SK-N-SH treated with all-trans-retinoic acid at 6 μM for 48 hours (cell line): ENCODE measurements at regions not wholly inside any gene's neighbourhood (a gene's known extent, or its start where the extent isn't known, plus 50 kb on each side); places are given as distances from the start of the nearest gene placed in this dataset.

Source experiments
- ATAC-seq: fragments of 200-7000 bp; cut with Tn5 transposase; 3 replicates; pipeline ENCODE4 v1.9.1; 2020; ENCODE audit warnings: mild to moderate bottlenecking, moderate library complexity
- ARNTL ChIP-seq: fragments of 450-650 bp; formaldehyde crosslinking; IDR thresholded peaks from 2 replicates; pipeline ENCODE4 v1.5.0; 2020; ENCODE audit warnings: low read depth, mild to moderate bottlenecking, moderate library complexity, borderline replicate concordance
- BACH2 ChIP-seq: fragments of 250-450 bp; sonication (Bioruptor Pico); IDR thresholded peaks from 2 replicates; pipeline ENCODE4 v1.9.0; 2021; ENCODE audit warnings: mild to moderate bottlenecking, borderline replicate concordance
- CSDC2 ChIP-seq: fragments of 250-450 bp; sonication (Bioruptor Pico); IDR thresholded peaks from 2 replicates; pipeline ENCODE4 v1.5.0; 2020; ENCODE audit warnings: mild to moderate bottlenecking, moderate library complexity
- ESRRG ChIP-seq: fragments of 250-450 bp; sonication (Bioruptor Pico); IDR thresholded peaks from 2 replicates; pipeline ENCODE4 v1.6.1; 2021; ENCODE audit warnings: mild to moderate bottlenecking
- GLIS3 ChIP-seq: fragments of 250-450 bp; sonication (Bioruptor Pico); IDR thresholded peaks from 2 replicates; pipeline ENCODE4 v1.5.0; 2020; ENCODE audit warnings: mild to moderate bottlenecking, moderate library complexity
- ISL1 ChIP-seq: fragments of 250-450 bp; sonication (Bioruptor Pico); IDR thresholded peaks from 2 replicates; pipeline ENCODE4 v2.1.2; 2022; ENCODE audit warnings: mild to moderate bottlenecking, moderate library complexity
- OSR1 ChIP-seq: fragments of 250-450 bp; sonication (Bioruptor Pico); IDR thresholded peaks from 2 replicates; pipeline ENCODE4 v1.8.0; 2022; ENCODE audit warnings: moderate library complexity, mild to moderate bottlenecking, inconsistent platforms
- RARB ChIP-seq: fragments of 250-450 bp; sonication (Bioruptor Pico); IDR thresholded peaks from 2 replicates; pipeline ENCODE4 v1.8.0; 2021; ENCODE audit warnings: mild to moderate bottlenecking, moderate library complexity
- SNAI2 ChIP-seq: fragments of 250-450 bp; sonication (Bioruptor Pico); IDR thresholded peaks from 2 replicates; pipeline ENCODE4 v1.5.0; 2020; ENCODE audit warnings: mild to moderate bottlenecking, moderate library complexity
- TCF4 ChIP-seq: fragments of 250-450 bp; sonication (Bioruptor Pico); IDR thresholded peaks from 2 replicates; pipeline ENCODE4 v1.8.0; 2021; ENCODE audit warnings: mild to moderate bottlenecking, moderate library complexity, borderline replicate concordance
- TOX ChIP-seq: fragments of 250-450 bp; sonication (Bioruptor Pico); IDR thresholded peaks from 2 replicates; pipeline ENCODE4 v1.8.0; 2021; ENCODE audit warnings: mild to moderate bottlenecking, moderate library complexity, borderline replicate concordance
- ZC3H10 ChIP-seq: fragments of 250-450 bp; sonication (Bioruptor Pico); IDR thresholded peaks from 2 replicates; pipeline ENCODE4 v1.5.1; 2021; ENCODE audit warnings: mild to moderate bottlenecking, moderate library complexity
- ZFP30 ChIP-seq: fragments of 450-650 bp; formaldehyde crosslinking; IDR thresholded peaks from 2 replicates; pipeline ENCODE4 v1.5.0; 2022; ENCODE audit warnings: mild to moderate bottlenecking, moderate library complexity
- ZNF565 ChIP-seq: fragments of 450-650 bp; formaldehyde crosslinking; conservative IDR thresholded peaks from 2 replicates; pipeline ENCODE4 v1.5.0; 2020; ENCODE audit warnings: low read depth, mild to moderate bottlenecking, moderate library complexity
- TF ChIP-seq, protein P1 (sequence below): fragments of 250-450 bp; sonication (Bioruptor Pico); IDR thresholded peaks from 2 replicates; pipeline ENCODE4 v1.5.1; 2021; ENCODE audit warnings: mild to moderate bottlenecking, moderate library complexity
- TF ChIP-seq, protein P2 (sequence below): fragments of 250-450 bp; sonication (Bioruptor Pico); IDR thresholded peaks from 2 replicates; pipeline ENCODE4 v1.8.0; 2021; ENCODE audit warnings: low read depth, mild to moderate bottlenecking, moderate library complexity, borderline replicate concordance
- TF ChIP-seq, protein P3 (sequence below): fragments of 250-450 bp; sonication (Bioruptor Pico); IDR thresholded peaks from 2 replicates; pipeline ENCODE4 v1.5.0; 2020; ENCODE audit warnings: mild to moderate bottlenecking, moderate library complexity
- TF ChIP-seq, protein P4 (sequence below): fragments of 250-450 bp; sonication (Bioruptor Pico); IDR thresholded peaks from 2 replicates; pipeline ENCODE4 v1.8.0; 2020; ENCODE audit warnings: mild to moderate bottlenecking, moderate library complexity, borderline replicate concordance
- TF ChIP-seq, protein P5 (sequence below): fragments of 250-450 bp; sonication (Bioruptor Pico); IDR thresholded peaks from 2 replicates; pipeline ENCODE4 v1.5.1; 2020; ENCODE audit warnings: low read depth, mild to moderate bottlenecking, moderate library complexity

DNA sequence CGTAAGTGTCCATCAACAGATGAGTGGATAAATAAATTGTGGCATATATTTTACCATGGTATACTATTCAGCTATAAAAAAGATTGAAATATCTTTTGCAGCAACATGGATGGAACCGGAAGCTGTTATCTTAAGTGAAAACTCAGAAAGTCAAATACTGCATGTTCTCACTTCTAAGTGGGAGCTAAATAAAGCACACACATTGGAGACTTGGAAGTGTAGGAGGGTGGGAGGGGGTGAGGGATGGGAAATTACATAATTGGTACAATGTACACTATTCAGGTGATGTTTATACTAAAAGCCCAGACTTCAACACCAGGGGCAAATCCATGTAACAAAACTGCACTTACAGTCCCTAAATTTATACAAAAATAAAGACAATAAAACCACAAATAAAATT, 72.6 kb upstream of the SPRY1 start:
- ATAC-seq: no peak
- TF ChIP-seq CSDC2: no peak
- no peak for TF ChIP-seq BACH2 (CRISPR knock-in tag)
- TF ChIP-seq, protein P1, sequence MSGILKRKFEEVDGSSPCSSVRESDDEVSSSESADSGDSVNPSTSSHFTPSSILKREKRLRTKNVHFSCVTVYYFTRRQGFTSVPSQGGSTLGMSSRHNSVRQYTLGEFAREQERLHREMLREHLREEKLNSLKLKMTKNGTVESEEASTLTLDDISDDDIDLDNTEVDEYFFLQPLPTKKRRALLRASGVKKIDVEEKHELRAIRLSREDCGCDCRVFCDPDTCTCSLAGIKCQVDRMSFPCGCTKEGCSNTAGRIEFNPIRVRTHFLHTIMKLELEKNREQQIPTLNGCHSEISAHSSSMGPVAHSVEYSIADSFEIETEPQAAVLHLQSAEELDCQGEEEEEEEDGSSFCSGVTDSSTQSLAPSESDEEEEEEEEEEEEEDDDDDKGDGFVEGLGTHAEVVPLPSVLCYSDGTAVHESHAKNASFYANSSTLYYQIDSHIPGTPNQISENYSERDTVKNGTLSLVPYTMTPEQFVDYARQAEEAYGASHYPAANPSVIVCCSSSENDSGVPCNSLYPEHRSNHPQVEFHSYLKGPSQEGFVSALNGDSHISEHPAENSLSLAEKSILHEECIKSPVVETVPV: no peak
- TF ChIP-seq ARNTL (CRISPR knock-in tag): no peak
- TF ChIP-seq, protein P2, sequence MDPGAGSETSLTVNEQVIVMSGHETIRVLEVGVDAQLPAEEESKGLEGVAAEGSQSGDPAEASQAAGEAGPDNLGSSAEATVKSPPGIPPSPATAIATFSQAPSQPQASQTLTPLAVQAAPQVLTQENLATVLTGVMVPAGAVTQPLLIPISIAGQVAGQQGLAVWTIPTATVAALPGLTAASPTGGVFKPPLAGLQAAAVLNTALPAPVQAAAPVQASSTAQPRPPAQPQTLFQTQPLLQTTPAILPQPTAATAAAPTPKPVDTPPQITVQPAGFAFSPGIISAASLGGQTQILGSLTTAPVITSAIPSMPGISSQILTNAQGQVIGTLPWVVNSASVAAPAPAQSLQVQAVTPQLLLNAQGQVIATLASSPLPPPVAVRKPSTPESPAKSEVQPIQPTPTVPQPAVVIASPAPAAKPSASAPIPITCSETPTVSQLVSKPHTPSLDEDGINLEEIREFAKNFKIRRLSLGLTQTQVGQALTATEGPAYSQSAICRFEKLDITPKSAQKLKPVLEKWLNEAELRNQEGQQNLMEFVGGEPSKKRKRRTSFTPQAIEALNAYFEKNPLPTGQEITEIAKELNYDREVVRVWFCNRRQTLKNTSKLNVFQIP (CRISPR knock-in tag): no peak

DNA sequence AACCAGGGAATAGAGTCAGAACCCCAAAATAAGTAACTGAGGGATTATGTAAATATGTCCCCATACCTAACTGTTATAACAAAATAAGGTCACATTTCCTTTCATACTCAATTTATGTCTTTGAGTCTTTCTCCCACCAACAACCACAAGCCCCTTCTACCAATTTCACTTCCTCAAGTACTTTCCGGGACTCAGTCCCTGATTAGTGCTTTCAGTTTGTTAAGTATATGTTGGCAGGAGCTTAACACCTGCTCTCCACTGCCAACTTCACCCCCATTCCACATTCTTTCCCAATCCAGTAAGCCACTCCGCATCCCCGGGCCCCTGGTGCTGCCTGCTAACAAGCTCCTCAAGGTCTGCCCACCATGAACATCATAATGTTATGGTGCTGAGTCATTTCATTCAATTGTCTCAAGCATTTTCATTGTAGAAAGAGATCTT, 71.3 kb upstream of the SPRY1 start:
- no peak for ATAC-seq
- TF ChIP-seq GLIS3 (CRISPR knock-in tag): no peak
- no peak for TF ChIP-seq SNAI2
- no peak for TF ChIP-seq TCF4 (CRISPR knock-in tag)
- TF ChIP-seq RARB (CRISPR knock-in tag): no peak
- TF ChIP-seq, protein P3, sequence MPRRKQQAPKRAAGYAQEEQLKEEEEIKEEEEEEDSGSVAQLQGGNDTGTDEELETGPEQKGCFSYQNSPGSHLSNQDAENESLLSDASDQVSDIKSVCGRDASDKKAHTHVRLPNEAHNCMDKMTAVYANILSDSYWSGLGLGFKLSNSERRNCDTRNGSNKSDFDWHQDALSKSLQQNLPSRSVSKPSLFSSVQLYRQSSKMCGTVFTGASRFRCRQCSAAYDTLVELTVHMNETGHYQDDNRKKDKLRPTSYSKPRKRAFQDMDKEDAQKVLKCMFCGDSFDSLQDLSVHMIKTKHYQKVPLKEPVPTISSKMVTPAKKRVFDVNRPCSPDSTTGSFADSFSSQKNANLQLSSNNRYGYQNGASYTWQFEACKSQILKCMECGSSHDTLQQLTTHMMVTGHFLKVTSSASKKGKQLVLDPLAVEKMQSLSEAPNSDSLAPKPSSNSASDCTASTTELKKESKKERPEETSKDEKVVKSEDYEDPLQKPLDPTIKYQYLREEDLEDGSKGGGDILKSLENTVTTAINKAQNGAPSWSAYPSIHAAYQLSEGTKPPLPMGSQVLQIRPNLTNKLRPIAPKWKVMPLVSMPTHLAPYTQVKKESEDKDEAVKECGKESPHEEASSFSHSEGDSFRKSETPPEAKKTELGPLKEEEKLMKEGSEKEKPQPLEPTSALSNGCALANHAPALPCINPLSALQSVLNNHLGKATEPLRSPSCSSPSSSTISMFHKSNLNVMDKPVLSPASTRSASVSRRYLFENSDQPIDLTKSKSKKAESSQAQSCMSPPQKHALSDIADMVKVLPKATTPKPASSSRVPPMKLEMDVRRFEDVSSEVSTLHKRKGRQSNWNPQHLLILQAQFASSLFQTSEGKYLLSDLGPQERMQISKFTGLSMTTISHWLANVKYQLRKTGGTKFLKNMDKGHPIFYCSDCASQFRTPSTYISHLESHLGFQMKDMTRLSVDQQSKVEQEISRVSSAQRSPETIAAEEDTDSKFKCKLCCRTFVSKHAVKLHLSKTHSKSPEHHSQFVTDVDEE (CRISPR knock-in tag): no peak
- TF ChIP-seq, protein P1: no peak
- TF ChIP-seq ISL1 (CRISPR knock-in tag): no peak
- TF ChIP-seq ARNTL (CRISPR knock-in tag): no peak
- TF ChIP-seq, all 23 proteins: peak for 0

DNA sequence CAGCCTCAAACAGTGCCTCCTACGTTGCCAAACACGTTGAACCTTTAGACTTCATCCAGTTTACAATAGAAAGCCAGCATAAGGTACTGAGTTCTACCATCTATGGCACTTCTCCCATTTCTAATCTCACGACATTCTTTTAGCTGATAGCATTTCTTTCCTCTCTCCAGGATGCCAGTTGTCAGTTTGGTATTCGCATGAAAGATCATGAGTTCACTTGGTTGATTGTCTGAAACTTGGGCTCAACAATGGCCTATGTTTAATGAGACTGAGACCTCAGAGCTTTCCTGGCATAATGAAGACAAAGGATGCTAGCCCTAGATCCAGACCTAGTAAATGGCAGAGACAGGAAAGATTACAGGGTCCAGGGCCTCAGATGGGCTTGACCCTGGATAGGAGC, 69.2 kb upstream of the SPRY1 start:
- no peak; the same call in 2 of the 3 replicates for ATAC-seq
- no peak for TF ChIP-seq CSDC2
- TF ChIP-seq RARB (CRISPR knock-in tag): no peak
- TF ChIP-seq, protein P1: no peak
- TF ChIP-seq ZC3H10 (CRISPR knock-in tag): no peak
- TF ChIP-seq ZFP30: no peak
- TF ChIP-seq ESRRG (CRISPR knock-in tag): no peak
- no peak for TF ChIP-seq TOX
- TF ChIP-seq, protein P2 (CRISPR knock-in tag): no peak
- TF ChIP-seq ARNTL (CRISPR knock-in tag): no peak
- TF ChIP-seq, protein P4, sequence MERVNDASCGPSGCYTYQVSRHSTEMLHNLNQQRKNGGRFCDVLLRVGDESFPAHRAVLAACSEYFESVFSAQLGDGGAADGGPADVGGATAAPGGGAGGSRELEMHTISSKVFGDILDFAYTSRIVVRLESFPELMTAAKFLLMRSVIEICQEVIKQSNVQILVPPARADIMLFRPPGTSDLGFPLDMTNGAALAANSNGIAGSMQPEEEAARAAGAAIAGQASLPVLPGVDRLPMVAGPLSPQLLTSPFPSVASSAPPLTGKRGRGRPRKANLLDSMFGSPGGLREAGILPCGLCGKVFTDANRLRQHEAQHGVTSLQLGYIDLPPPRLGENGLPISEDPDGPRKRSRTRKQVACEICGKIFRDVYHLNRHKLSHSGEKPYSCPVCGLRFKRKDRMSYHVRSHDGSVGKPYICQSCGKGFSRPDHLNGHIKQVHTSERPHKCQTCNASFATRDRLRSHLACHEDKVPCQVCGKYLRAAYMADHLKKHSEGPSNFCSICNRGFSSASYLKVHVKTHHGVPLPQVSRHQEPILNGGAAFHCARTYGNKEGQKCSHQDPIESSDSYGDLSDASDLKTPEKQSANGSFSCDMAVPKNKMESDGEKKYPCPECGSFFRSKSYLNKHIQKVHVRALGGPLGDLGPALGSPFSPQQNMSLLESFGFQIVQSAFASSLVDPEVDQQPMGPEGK (CRISPR knock-in tag): no peak
- no peak for TF ChIP-seq OSR1 (CRISPR knock-in tag)
- TF ChIP-seq TCF4 (CRISPR knock-in tag): no peak
- TF ChIP-seq BACH2 (CRISPR knock-in tag): no peak
- TF ChIP-seq, protein P5, sequence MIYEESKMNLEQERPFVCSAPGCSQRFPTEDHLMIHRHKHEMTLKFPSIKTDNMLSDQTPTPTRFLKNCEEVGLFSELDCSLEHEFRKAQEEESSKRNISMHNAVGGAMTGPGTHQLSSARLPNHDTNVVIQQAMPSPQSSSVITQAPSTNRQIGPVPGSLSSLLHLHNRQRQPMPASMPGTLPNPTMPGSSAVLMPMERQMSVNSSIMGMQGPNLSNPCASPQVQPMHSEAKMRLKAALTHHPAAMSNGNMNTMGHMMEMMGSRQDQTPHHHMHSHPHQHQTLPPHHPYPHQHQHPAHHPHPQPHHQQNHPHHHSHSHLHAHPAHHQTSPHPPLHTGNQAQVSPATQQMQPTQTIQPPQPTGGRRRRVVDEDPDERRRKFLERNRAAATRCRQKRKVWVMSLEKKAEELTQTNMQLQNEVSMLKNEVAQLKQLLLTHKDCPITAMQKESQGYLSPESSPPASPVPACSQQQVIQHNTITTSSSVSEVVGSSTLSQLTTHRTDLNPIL (CRISPR knock-in tag): no peak
- no peak for TF ChIP-seq SNAI2
- TF ChIP-seq ZNF565 (CRISPR knock-in tag): no peak
- TF ChIP-seq, all 23 proteins: peak for 0
